ENCODE measurements at regions not wholly inside any gene's neighbourhood (a gene's known extent, or its start where the extent isn't known, plus 50 kb on each side); places are given as distances from the start of the nearest gene placed in this dataset.
"Not testable (repeated sequence)": the region's sequence is repeated elsewhere in the genome, so short reads cannot be mapped to it uniquely, and the experiment has no call there.

- no peak for DNase-seq
- no peak for ATAC-seq
- TF ChIP-seq, protein P1, sequence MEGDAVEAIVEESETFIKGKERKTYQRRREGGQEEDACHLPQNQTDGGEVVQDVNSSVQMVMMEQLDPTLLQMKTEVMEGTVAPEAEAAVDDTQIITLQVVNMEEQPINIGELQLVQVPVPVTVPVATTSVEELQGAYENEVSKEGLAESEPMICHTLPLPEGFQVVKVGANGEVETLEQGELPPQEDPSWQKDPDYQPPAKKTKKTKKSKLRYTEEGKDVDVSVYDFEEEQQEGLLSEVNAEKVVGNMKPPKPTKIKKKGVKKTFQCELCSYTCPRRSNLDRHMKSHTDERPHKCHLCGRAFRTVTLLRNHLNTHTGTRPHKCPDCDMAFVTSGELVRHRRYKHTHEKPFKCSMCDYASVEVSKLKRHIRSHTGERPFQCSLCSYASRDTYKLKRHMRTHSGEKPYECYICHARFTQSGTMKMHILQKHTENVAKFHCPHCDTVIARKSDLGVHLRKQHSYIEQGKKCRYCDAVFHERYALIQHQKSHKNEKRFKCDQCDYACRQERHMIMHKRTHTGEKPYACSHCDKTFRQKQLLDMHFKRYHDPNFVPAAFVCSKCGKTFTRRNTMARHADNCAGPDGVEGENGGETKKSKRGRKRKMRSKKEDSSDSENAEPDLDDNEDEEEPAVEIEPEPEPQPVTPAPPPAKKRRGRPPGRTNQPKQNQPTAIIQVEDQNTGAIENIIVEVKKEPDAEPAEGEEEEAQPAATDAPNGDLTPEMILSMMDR (IDR thresholded peaks at IDR 0.05) = no peak
- no peaks in the 10 kb centered on the region for H3K4me1 ChIP-seq
- H3K4me3 ChIP-seq = no peak overlapping the region
- intact Hi-C loops (cut with DNase I) = no loop called here
- no peaks in the 10 kb centered on the region for H3K9me3 ChIP-seq
- H3K27me3 ChIP-seq = no peaks in the 10 kb centered on the region
- H3K27ac ChIP-seq = no peak overlapping the region
- peaks cover 0 to 76% of the 10 kb centered on the region in 2 donors for H3K36me3 ChIP-seq
These were observed 110.6 kb upstream of the ZNF746 start for GRCh38 chr7:149608168-149608567.

- Histone ChIP-seq H3K27ac (no peak overlapping the region), H3K9me3 (no peaks in the 10 kb centered on the region), H3K36me3 (peaks cover 0 to 76% of the 10 kb centered on the region in 2 donors), H3K4me3 (no peak overlapping the region), H3K4me1 (no peaks in the 10 kb centered on the region), H3K27me3 (no peaks in the 10 kb centered on the region)
- ATAC-seq = no peak
- no peak for DNase-seq
- TF ChIP-seq, protein P1 (IDR thresholded peaks at IDR 0.05) = no peak
- intact Hi-C loops (cut with DNase I) = no loop called here
These were observed 110.1 kb upstream of the ZNF746 start for GRCh38 chr7:149607683-149608082.

DNA sequence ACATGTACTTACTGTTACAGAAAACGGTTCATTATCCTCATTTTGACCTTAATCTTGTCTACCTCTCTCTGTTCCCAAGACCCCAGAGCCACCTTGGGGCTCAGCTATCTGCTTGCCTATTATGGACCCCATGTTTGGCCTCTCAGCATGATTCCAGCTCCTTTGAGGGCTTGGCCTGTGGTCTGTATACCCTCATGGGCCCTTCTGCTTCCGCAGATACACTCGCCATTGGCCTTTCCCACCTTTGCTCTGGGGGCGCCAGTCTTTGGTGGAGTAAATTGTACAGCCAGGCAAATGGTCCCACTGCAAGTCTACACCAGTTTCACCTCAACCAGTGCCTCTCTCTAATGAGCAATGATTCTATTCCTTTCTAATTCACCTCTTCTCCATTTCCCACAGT is 109.2 kb upstream of the ZNF746 start:
- Histone ChIP-seq H3K4me3 (no peak overlapping the region), H3K36me3 (peaks cover 0 to 76% of the 10 kb centered on the region in 2 donors), H3K9me3 (no peaks in the 10 kb centered on the region), H3K27ac (no peak overlapping the region), H3K4me1 (no peaks in the 10 kb centered on the region), H3K27me3 (no peaks in the 10 kb centered on the region)
- TF ChIP-seq, protein P1 (IDR thresholded peaks at IDR 0.05) = no peak
- no peak for ATAC-seq
- intact Hi-C loops (cut with DNase I) = no loop called here
- DNase-seq = no peak

GRCh38 chr7:149605696-149606095 is 108.1 kb upstream of the ZNF746 start:
- Histone ChIP-seq H3K4me3 (no peak overlapping the region), H3K9me3 (no peaks in the 10 kb centered on the region), H3K27ac (no peak overlapping the region), H3K27me3 (no peaks in the 10 kb centered on the region), H3K36me3 (peaks cover 0 to 75% of the 10 kb centered on the region in 2 donors), H3K4me1 (peaks cover 0 to 3% of the 10 kb centered on the region in 2 donors)
- TF ChIP-seq, protein P1 (IDR thresholded peaks at IDR 0.05) = no peak
- ATAC-seq (no peak), DNase-seq (no peak)
- intact Hi-C loops (cut with DNase I) = no loop called here

DNA sequence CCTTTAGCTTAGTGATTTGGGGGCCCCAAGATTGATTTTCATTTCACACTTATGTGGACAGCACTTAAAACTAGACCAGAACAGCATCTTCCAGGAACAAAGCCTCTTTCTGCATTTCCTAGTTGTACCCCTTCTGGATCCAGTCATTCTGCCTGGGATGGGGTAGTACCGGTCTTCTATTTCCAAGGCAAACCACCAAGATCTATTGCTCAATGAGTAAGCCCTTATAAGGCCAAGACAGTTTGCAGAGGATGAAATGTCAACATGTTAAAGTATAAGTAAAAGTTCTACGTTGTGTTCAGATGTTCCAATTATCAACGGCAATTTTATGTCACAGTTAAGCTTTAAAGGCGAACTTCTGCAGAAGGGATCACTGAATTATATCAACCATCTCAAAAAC is 106.9 kb upstream of the ZNF746 start:
- H3K4me3 ChIP-seq = no peak overlapping the region
- H3K27ac ChIP-seq = no peak overlapping the region
- peaks cover 0 to 64% of the 10 kb centered on the region in 2 donors for H3K36me3 ChIP-seq
- no peaks in the 10 kb centered on the region for H3K27me3 ChIP-seq
- H3K4me1 ChIP-seq = peaks cover 0 to 9% of the 10 kb centered on the region in 2 donors
- H3K9me3 ChIP-seq = no peaks in the 10 kb centered on the region
- TF ChIP-seq, protein P1 (IDR thresholded peaks at IDR 0.05) = no peak
- ATAC-seq (no peak), DNase-seq (no peak)
- intact Hi-C loops (cut with DNase I) = no loop called here

- H3K27ac ChIP-seq; H3K9me3 ChIP-seq; H3K4me3 ChIP-seq; H3K27me3 ChIP-seq; DNase-seq; ATAC-seq; intact Hi-C loops (cut with DNase I); H3K4me1 ChIP-seq: not testable (repeated sequence)
- peaks cover 0 to 50% of the 10 kb centered on the region in 2 donors for H3K36me3 ChIP-seq
These were observed 103.2 kb upstream of the ZNF746 start for GRCh38 chr7:149600669-149601330.

Data from left lung (tissue), 4 donors.